ENCODE measurements at regions not wholly inside any gene's neighbourhood (a gene's known extent, or its start where the extent isn't known, plus 50 kb on each side); places are given as distances from the start of the nearest gene placed in this dataset.

DNA sequence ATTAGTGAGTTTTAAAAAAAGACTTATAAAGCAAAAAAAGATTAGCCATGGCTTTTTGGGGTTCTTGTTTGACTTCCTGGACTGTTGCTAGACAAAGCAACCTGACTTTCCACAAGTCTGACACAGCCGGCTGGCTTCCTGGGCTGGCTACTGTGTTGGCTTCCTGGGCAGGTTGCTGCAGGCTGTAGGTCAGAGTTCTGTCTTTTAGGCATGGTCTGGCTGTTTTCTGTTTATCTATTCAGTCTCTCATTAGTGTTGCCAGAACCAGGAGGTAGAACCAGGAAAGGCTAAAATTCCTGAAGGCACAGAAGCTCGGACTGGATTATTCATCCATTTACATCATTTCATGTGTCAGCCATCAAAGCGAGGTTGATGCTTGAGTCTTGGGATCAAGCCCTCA lies 88.6 kb upstream of the SLC35F3 start:
- no peaks in the 10 kb centered on the region for H3K9me3 ChIP-seq (ENCODE audit: control insufficient read depth, low read depth, low read length)
- H3K14ac ChIP-seq (ENCODE audit: insufficient read depth, low read length): no peak overlapping the region
- H4K5ac ChIP-seq (ENCODE audit: insufficient read length, low read depth, low read length): no peak overlapping the region
- no CpG with 5 or more reads among the region's 3 CpGs for WGBS (ENCODE audit: extremely low coverage, insufficient read length, low lambda C conversion rate)
- H3K23ac ChIP-seq (ENCODE audit: insufficient read length, low read depth, low read length): no peak overlapping the region
- H2BK120ac ChIP-seq (ENCODE audit: low read depth, low read length, poor library complexity, severe bottlenecking): no peak overlapping the region
- H4K20me1 ChIP-seq (ENCODE audit: control insufficient read depth, insufficient read depth, insufficient read length): no peaks in the 10 kb centered on the region
- no peaks in the 10 kb centered on the region for H3K79me1 ChIP-seq (ENCODE audit: insufficient read depth, low read depth, low read length, poor library complexity, severe bottlenecking)
- H3K4me3 Mint-ChIP-seq: no peak overlapping the region
- no peak overlapping the region for H2AK5ac ChIP-seq (ENCODE audit: insufficient read length, low read length)
- H2BK5ac ChIP-seq (ENCODE audit: insufficient read length, low read length): no peak overlapping the region
- no peak overlapping the region for H2BK15ac ChIP-seq (ENCODE audit: low read depth, low read length)
- no peaks in the 10 kb centered on the region for H3K4me1 Mint-ChIP-seq
- no peaks in the 10 kb centered on the region for H3K23me2 ChIP-seq (ENCODE audit: insufficient read length, low read depth, low read length, poor library complexity, severe bottlenecking)
- no peaks in the 10 kb centered on the region for H3K36me3 Mint-ChIP-seq (ENCODE audit: insufficient read depth in 1 of 3, low read depth in 3 of 3)
- no peaks in the 10 kb centered on the region for H3K4me1 ChIP-seq (ENCODE audit: insufficient read depth, low read length)
- H3K9me3 Mint-ChIP-seq: peaks cover 0 to 2% of the 10 kb centered on the region in 2 experiments; a peak in 1 of 5 replicates
- H3K4ac ChIP-seq (ENCODE audit: low read depth, low read length): no peak overlapping the region
- H3K56ac ChIP-seq (ENCODE audit: insufficient read length, low read depth, low read length): no peak overlapping the region
- H3K4me2 ChIP-seq (ENCODE audit: insufficient read depth, insufficient read length, low read length): no peak overlapping the region
- H3T11ph ChIP-seq (ENCODE audit: low read length): no peak overlapping the region
- H3K27ac Mint-ChIP-seq: no peak overlapping the region; a peak in 1 of 7 replicates
- H2AFZ ChIP-seq (ENCODE audit: low read length): no peak overlapping the region
- H2BK20ac ChIP-seq (ENCODE audit: low read depth, low read length, poor library complexity, severe bottlenecking): no peak overlapping the region
- no peak overlapping the region for H2BK12ac ChIP-seq (ENCODE audit: insufficient read length, low read depth, low read length)
- H4K8ac ChIP-seq (replicated peaks; ENCODE audit: insufficient read length, low read depth, low read length): no peak overlapping the region
- no peak overlapping the region for H3K18ac ChIP-seq (ENCODE audit: insufficient read length, low read depth, low read length)
- no peaks in the 10 kb centered on the region for H3K79me2 ChIP-seq (ENCODE audit: insufficient read depth, low read length)
- H3K27me3 ChIP-seq (ENCODE audit: insufficient read depth, low read length): no peaks in the 10 kb centered on the region
- H3K27me3 Mint-ChIP-seq (ENCODE audit: low read depth): peaks cover 7% of the 10 kb centered on the region
- no peak overlapping the region for H4K91ac ChIP-seq (ENCODE audit: insufficient read length, low read depth, low read length)
- H3K27ac ChIP-seq (ENCODE audit: insufficient read length, low read depth, low read length): no peak overlapping the region
- H3K9ac ChIP-seq (ENCODE audit: extremely low read depth, insufficient read length, low read length): no peak overlapping the region
- TF ChIP-seq, protein P1, sequence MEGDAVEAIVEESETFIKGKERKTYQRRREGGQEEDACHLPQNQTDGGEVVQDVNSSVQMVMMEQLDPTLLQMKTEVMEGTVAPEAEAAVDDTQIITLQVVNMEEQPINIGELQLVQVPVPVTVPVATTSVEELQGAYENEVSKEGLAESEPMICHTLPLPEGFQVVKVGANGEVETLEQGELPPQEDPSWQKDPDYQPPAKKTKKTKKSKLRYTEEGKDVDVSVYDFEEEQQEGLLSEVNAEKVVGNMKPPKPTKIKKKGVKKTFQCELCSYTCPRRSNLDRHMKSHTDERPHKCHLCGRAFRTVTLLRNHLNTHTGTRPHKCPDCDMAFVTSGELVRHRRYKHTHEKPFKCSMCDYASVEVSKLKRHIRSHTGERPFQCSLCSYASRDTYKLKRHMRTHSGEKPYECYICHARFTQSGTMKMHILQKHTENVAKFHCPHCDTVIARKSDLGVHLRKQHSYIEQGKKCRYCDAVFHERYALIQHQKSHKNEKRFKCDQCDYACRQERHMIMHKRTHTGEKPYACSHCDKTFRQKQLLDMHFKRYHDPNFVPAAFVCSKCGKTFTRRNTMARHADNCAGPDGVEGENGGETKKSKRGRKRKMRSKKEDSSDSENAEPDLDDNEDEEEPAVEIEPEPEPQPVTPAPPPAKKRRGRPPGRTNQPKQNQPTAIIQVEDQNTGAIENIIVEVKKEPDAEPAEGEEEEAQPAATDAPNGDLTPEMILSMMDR (conservative IDR thresholded peaks at IDR 0.05): no peak
- no peak for DNase-seq

Data from H9 (cell line).